Chondrocyte (in vitro differentiated cells): ENCODE measurements at regions not wholly inside any gene's neighbourhood (a gene's known extent, or its start where the extent isn't known, plus 50 kb on each side); places are given as distances from the start of the nearest gene placed in this dataset.

ENCODE experiments used
- DNase-seq: peaks from one replicate; pipeline ENCODE4 v3.0.0; 2021; ENCODE audit warnings: mixed read lengths, low spot score
- H3K27ac Mint-ChIP-seq: one replicate; pipeline ENCODE4 v1.8.0; 2021; ENCODE audit warnings: mild to moderate bottlenecking, moderate library complexity, mixed read lengths; ENCODE audit not compliant: unreplicated experiment
- H3K27me3 Mint-ChIP-seq: 2 replicates; pipeline ENCODE4 v1.8.0; 2021; ENCODE audit warnings: low read depth, mixed read lengths
- H3K36me3 Mint-ChIP-seq: 2 replicates; pipeline ENCODE4 v1.8.0; 2021; ENCODE audit warnings: low read depth, mixed read lengths
- H3K4me1 Mint-ChIP-seq: 2 replicates; pipeline ENCODE4 v1.8.0; 2021; ENCODE audit warnings: low read depth, mild to moderate bottlenecking, mixed read lengths
- H3K4me3 Mint-ChIP-seq: one replicate; pipeline ENCODE4 v1.8.0; 2021; ENCODE audit warnings: mild to moderate bottlenecking, moderate library complexity, mixed read lengths; ENCODE audit not compliant: unreplicated experiment
- H3K9me3 Mint-ChIP-seq: 2 replicates; pipeline ENCODE4 v1.8.0; 2021; ENCODE audit warnings: low read depth, mixed read lengths
- TF ChIP-seq, protein P1 (sequence below): fragments of 200-600 bp; sonication (generic); IDR thresholded peaks from 2 replicates; pipeline ENCODE4 v1.5.0; 2021; ENCODE audit warnings: antibody characterized with exemption, mild to moderate bottlenecking, moderate library complexity

GRCh38 chr1:48164571-48164970 is 57.9 kb upstream of the SLC5A9 start:
- Mint-ChIP-seq H3K9me3 (peaks cover 15% of the 10 kb centered on the region), H3K4me1 (no peaks in the 10 kb centered on the region)

DNA sequence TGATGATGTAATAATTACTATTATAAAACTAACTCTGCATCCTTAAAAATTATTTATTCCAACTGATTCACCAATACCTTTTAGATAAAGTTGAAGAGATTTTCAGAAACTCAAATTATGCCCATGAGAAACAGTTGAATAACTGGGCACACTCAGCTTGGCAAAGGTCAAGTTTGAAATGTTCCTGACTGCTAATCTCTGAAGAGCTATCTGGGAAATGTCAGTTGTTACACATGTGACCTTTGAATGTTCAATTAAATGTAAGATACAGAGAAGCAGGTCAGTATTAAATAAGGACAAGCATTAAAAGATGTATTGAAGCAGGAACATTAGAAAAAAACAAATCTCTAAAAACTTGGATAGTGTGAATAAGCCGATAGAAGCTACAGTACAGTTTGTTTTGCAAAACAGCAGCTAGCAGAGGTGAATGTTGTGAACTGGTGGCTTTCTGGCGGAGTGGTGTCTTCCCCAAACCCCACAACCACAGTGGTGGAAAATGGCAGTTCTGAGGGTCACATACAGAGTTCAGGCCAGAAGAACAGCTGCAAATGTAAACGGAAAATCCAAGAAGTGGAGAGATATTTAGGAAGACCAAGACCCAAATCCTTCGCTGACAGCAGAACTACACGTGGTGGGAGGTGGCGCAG is 61.9 kb upstream of the SLC5A9 start:
- H3K4me1 Mint-ChIP-seq: no peaks in the 10 kb centered on the region
- no peak for DNase-seq
- peaks cover 1% of the 10 kb centered on the region for H3K36me3 Mint-ChIP-seq
- peaks cover 9% of the 10 kb centered on the region for H3K27me3 Mint-ChIP-seq
- H3K9me3 Mint-ChIP-seq: no peaks in the 10 kb centered on the region
- TF ChIP-seq, protein P1, sequence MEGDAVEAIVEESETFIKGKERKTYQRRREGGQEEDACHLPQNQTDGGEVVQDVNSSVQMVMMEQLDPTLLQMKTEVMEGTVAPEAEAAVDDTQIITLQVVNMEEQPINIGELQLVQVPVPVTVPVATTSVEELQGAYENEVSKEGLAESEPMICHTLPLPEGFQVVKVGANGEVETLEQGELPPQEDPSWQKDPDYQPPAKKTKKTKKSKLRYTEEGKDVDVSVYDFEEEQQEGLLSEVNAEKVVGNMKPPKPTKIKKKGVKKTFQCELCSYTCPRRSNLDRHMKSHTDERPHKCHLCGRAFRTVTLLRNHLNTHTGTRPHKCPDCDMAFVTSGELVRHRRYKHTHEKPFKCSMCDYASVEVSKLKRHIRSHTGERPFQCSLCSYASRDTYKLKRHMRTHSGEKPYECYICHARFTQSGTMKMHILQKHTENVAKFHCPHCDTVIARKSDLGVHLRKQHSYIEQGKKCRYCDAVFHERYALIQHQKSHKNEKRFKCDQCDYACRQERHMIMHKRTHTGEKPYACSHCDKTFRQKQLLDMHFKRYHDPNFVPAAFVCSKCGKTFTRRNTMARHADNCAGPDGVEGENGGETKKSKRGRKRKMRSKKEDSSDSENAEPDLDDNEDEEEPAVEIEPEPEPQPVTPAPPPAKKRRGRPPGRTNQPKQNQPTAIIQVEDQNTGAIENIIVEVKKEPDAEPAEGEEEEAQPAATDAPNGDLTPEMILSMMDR: no peak
- H3K27ac Mint-ChIP-seq: no peak overlapping the region
- no peak overlapping the region for H3K4me3 Mint-ChIP-seq

More at GRCh38 chr1:48164571-48164970, 57.9 kb upstream of the SLC5A9 start:
- DNase-seq: no peak
- Mint-ChIP-seq H3K36me3 (peaks cover 1% of the 10 kb centered on the region), H3K27ac (no peak overlapping the region), H3K27me3 (peaks cover 9% of the 10 kb centered on the region), H3K4me3 (no peak overlapping the region)
- TF ChIP-seq, protein P1: no peak

GRCh38 chr1:48139275-48139674 is 83.2 kb upstream of the SLC5A9 start:
- peaks cover 6% of the 10 kb centered on the region for H3K9me3 Mint-ChIP-seq
- H3K4me1 Mint-ChIP-seq: no peaks in the 10 kb centered on the region
- H3K36me3 Mint-ChIP-seq: no peaks in the 10 kb centered on the region
- H3K4me3 Mint-ChIP-seq: no peak overlapping the region
- H3K27me3 Mint-ChIP-seq: peaks cover 11% of the 10 kb centered on the region
- no peak for DNase-seq
- TF ChIP-seq, protein P1: no peak
- H3K27ac Mint-ChIP-seq: no peak overlapping the region

DNA sequence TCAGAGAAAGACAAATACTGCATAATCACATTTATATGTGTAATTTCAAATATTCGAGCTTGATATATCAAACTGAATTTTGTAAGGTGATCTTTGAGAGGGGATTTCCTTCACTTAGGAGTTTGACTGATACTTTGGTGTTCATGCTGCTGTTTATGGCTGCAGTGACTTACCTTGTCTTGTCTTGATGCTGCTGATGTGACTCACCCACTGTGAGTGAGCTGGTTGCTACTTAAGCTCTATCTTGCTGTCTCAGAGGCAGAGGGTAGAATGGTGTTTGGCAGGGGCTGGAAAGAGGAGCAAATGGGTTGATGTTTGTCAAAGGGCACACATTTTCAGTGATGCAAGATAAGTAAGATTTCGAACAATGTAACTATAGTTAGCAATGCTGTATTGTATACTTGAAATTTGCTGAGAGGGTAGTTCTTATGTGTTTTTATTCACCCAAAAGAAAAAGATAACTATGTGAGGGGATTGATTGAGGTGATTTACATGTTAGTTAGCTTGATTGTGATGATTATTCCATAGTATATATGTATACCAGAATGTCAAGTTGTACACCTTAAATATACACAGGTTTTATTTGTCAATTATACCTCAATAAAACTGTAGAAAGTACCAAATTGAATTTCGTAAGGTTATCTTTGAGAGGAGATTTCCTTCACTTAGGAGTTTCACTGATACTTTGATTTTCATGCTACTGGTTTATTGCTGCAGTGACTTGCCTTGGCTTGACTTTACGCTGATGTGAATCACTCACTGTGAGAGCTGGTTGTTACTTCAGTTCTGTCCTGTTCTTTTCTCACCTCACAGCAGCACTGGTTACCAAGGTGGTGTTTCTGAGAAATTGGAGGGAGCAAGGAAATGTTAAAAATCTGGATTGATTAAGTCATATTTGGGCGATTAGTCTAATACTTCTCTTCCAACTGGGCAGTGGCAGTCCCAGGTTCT is 94.5 kb upstream of the SLC5A9 start:
- DNase-seq: no peak
- TF ChIP-seq, protein P1: no peak
- H3K27ac Mint-ChIP-seq: no peak overlapping the region
- H3K4me3 Mint-ChIP-seq: no peak overlapping the region
- H3K36me3 Mint-ChIP-seq: no peaks in the 10 kb centered on the region
- peaks cover 4% of the 10 kb centered on the region for H3K9me3 Mint-ChIP-seq
- H3K27me3 Mint-ChIP-seq: peaks cover 25% of the 10 kb centered on the region
- H3K4me1 Mint-ChIP-seq: no peaks in the 10 kb centered on the region

DNA sequence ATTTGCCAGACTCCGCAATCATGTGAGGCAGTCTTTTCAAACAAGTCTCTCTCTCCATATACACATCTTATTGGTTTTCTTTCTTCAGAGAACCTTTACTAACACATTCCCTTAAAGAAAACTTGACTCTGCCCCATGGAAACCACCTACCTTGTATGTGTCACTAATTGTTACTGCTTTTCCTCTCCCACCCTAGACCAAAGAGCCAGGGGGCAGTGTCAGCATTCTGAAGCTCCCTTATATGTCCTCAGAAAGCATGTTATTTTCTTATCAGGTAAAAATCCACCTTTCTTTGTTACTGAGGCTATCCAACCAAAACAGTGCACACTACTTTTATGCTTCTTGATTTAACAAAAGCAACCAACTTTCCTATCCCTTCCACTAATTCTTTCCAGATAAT is 98.9 kb upstream of the SLC5A9 start:
- Mint-ChIP-seq H3K27ac (no peak overlapping the region), H3K27me3 (peaks cover 30% of the 10 kb centered on the region), H3K36me3 (no peaks in the 10 kb centered on the region), H3K4me1 (no peaks in the 10 kb centered on the region), H3K9me3 (peaks cover 4% of the 10 kb centered on the region), H3K4me3 (no peak overlapping the region)
- TF ChIP-seq, protein P1: no peak
- DNase-seq: no peak
